GM23338 (cell line): ENCODE measurements at regions not wholly inside any gene's neighbourhood (a gene's known extent, or its start where the extent isn't known, plus 50 kb on each side); places are given as distances from the start of the nearest gene placed in this dataset.

ENCODE experiments used
- ATAC-seq: fragments of 200-7000 bp; cut with Tn5 transposase; 3 replicates; pipeline ENCODE4 v1.9.1; 2020
- DNase-seq: peaks from one replicate; pipeline ENCODE4 v3.0.0-alpha.2; 2015; ENCODE audit warnings: low spot score
- H2AFZ ChIP-seq: fragments of 200-600 bp; sonication (generic); 2 replicates; pipeline ENCODE4 v1.8.0; 2016; ENCODE audit warnings: antibody characterized with exemption, mild to moderate bottlenecking, moderate library complexity
- H3F3A ChIP-seq: fragments of 200-600 bp; sonication (generic); replicated peaks from 2 replicates; pipeline ENCODE4 v1.8.0; 2017; ENCODE audit warnings: antibody characterized with exemption, mixed run types, low read depth
- H3K27ac ChIP-seq: fragments of 200-600 bp; sonication (generic); 2 replicates; pipeline ENCODE4 v1.6.1; 2016; ENCODE audit warnings: low read depth
- H3K27me3 ChIP-seq: fragments of 200-600 bp; sonication (generic); 2 replicates; pipeline ENCODE4 v1.8.0; 2016; ENCODE audit warnings: mild to moderate bottlenecking, mixed run types, moderate library complexity; ENCODE audit not compliant: insufficient read depth
- H3K36me3 ChIP-seq: fragments of 200-600 bp; sonication (generic); 2 replicates; pipeline ENCODE4 v1.8.0; 2016; ENCODE audit warnings: mild to moderate bottlenecking; ENCODE audit not compliant: insufficient read depth
- H3K4me1 ChIP-seq: fragments of 200-600 bp; sonication (generic); 2 replicates; pipeline ENCODE4 v1.8.0; 2016; ENCODE audit warnings: mild to moderate bottlenecking, moderate library complexity; ENCODE audit not compliant: insufficient read depth
- H3K4me2 ChIP-seq: fragments of 200-600 bp; sonication (generic); 2 replicates; pipeline ENCODE4 v1.7.1; 2017; ENCODE audit warnings: mixed run types
- H3K4me3 ChIP-seq: fragments of 200-600 bp; sonication (generic); 2 replicates; pipeline ENCODE4 v1.6.1; 2016; ENCODE audit warnings: mixed run types
- H3K79me2 ChIP-seq: fragments of 200-600 bp; sonication (generic); replicated peaks from 2 replicates; pipeline ENCODE4 v1.8.0; 2017; ENCODE audit warnings: mild to moderate bottlenecking; ENCODE audit not compliant: insufficient read depth
- H3K9me2 ChIP-seq: fragments of 200-600 bp; sonication (generic); 2 replicates; pipeline ENCODE4 v1.8.0; 2017; ENCODE audit not compliant: insufficient read depth
- H4K20me1 ChIP-seq: fragments of 200-600 bp; sonication (generic); replicated peaks from 2 replicates; pipeline ENCODE4 v1.8.0; 2017; ENCODE audit warnings: mild to moderate bottlenecking; ENCODE audit not compliant: insufficient read depth
- H3K27ac Mint-ChIP-seq: 2 replicates; pipeline ENCODE4 v1.8.0; 2020; ENCODE audit warnings: inconsistent platforms, mild to moderate bottlenecking, moderate library complexity, mixed read lengths
- H3K27me3 Mint-ChIP-seq: 3 replicates; pipeline ENCODE4 v1.8.0; 2022; ENCODE audit warnings: low read depth, mild to moderate bottlenecking, moderate library complexity, mixed read lengths, inconsistent platforms; ENCODE audit not compliant: insufficient read depth, poor library complexity
- H3K36me3 Mint-ChIP-seq: 3 replicates; pipeline ENCODE4 v1.8.0; 2021; ENCODE audit warnings: low read depth, mild to moderate bottlenecking, inconsistent platforms, moderate library complexity, mixed read lengths
- H3K4me1 Mint-ChIP-seq: 3 replicates; pipeline ENCODE4 v1.8.0; 2020; ENCODE audit warnings: mild to moderate bottlenecking, inconsistent platforms, mixed read lengths
- H3K4me3 Mint-ChIP-seq: 3 replicates; pipeline ENCODE4 v1.8.0; 2021; ENCODE audit warnings: moderate library complexity, mild to moderate bottlenecking, inconsistent platforms, mixed read lengths
- H3K9me3 Mint-ChIP-seq: 3 replicates; pipeline ENCODE4 v1.8.0; 2020; ENCODE audit warnings: moderate library complexity, mild to moderate bottlenecking, inconsistent platforms, mixed read lengths
- CREB1 ChIP-seq: fragments of 250-450 bp; sonication (Bioruptor Pico); IDR thresholded peaks from 2 replicates; pipeline ENCODE4 v1.5.0; 2020; ENCODE audit warnings: low read depth, mild to moderate bottlenecking, moderate library complexity
- CTCF ChIP-seq, 2 experiments: fragments of 200-600 bp in 1 of 2; sonication (generic) in 1 of 2; conservative IDR thresholded peaks; 2 replicates each; pipeline versions ENCODE4 v1.5.1 to v1.6.1; 2016 to 2017; ENCODE audit warnings: antibody characterized with exemption in 2 of 2, low read depth in 2 of 2, mild to moderate bottlenecking in 2 of 2, moderate library complexity in 1 of 2
- ETS1 ChIP-seq: IDR thresholded peaks from 2 replicates; pipeline ENCODE4 v1.6.1; 2016; ENCODE audit warnings: antibody characterized with exemption
- EZH2 ChIP-seq: fragments of 200-600 bp; sonication (generic); IDR thresholded peaks from one replicate; pipeline ENCODE4 v1.8.0; 2017; ENCODE audit warnings: antibody characterized with exemption, mild to moderate bottlenecking, low read depth; ENCODE audit not compliant: unreplicated experiment
- EZH2phosphoT487 ChIP-seq: fragments of 200-600 bp; sonication (generic); IDR thresholded peaks from one replicate; pipeline ENCODE4 v1.8.1; 2018; ENCODE audit warnings: antibody characterized with exemption; ENCODE audit not compliant: unreplicated experiment
- JUNB ChIP-seq: IDR thresholded peaks from one replicate; pipeline ENCODE4 v1.6.1; 2016; ENCODE audit warnings: antibody characterized with exemption; ENCODE audit not compliant: unreplicated experiment
- NANOG ChIP-seq: IDR thresholded peaks from 2 replicates; pipeline ENCODE4 v1.6.1; 2016; ENCODE audit warnings: antibody characterized with exemption, borderline replicate concordance
- POLR2AphosphoS5 ChIP-seq: IDR thresholded peaks from 2 replicates; pipeline ENCODE4 v1.6.1; 2016; ENCODE audit warnings: antibody characterized with exemption, low read depth
- REST ChIP-seq: IDR thresholded peaks from one replicate; pipeline ENCODE4 v1.6.1; 2018; ENCODE audit warnings: antibody characterized with exemption; ENCODE audit not compliant: unreplicated experiment
- STAT1 ChIP-seq: IDR thresholded peaks from one replicate; pipeline ENCODE4 v1.6.1; 2016; ENCODE audit warnings: antibody characterized with exemption; ENCODE audit not compliant: unreplicated experiment
- ZNF114 ChIP-seq: fragments of 250-450 bp; sonication (Bioruptor Pico); IDR thresholded peaks from 2 replicates; pipeline ENCODE4 v1.5.0; 2020; ENCODE audit warnings: mild to moderate bottlenecking, moderate library complexity
- ZNF331 ChIP-seq: fragments of 250-450 bp; sonication (Bioruptor Pico); IDR thresholded peaks from 2 replicates; pipeline ENCODE4 v1.5.0; 2020; ENCODE audit warnings: low read depth, mild to moderate bottlenecking, moderate library complexity
- TF ChIP-seq, protein P1 (sequence below): fragments of 250-450 bp; sonication (Bioruptor Pico); IDR thresholded peaks from 2 replicates; pipeline ENCODE4 v1.5.0; 2020; ENCODE audit warnings: mild to moderate bottlenecking, moderate library complexity

DNA sequence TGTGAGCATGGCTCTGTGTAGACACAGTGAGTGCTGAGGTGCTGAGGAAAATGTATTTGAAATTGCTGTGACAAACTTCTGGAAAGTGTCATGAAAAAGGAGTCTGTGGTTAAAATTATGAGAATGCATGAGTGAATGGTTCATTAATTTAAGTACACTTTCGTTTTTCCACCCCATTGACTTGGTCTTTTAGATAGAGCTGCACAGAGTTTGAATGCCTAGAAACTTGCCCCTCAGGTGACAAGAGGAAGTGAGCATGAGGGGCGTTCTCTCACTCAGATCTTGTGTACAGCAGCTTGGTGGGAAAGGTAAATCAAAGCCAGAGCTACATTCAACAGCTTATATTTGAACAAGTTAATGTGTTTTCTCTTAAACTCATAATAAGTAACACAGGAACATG lies 296.8 kb downstream of the WDR72 start:
- H3K4me1 ChIP-seq = no peaks in the 10 kb centered on the region
- DNase-seq (no peak), ATAC-seq (no peak)
- Mint-ChIP-seq H3K4me3 (no peak overlapping the region), H3K9me3 (no peaks in the 10 kb centered on the region), H3K27me3 (no peaks in the 10 kb centered on the region), H3K27ac (no peak overlapping the region), H3K36me3 (no peaks in the 10 kb centered on the region), H3K4me1 (peaks cover 7% of the 10 kb centered on the region)
- no peaks in the 10 kb centered on the region; the same call in 1 of the 2 replicates for H3K36me3 ChIP-seq
- H3K27ac ChIP-seq = no peak overlapping the region
- no peak overlapping the region for H2AFZ ChIP-seq
- H3F3A ChIP-seq = no peaks in the 10 kb centered on the region
- no peaks in the 10 kb centered on the region for H3K9me2 ChIP-seq
- no peak for TF ChIP-seq ETS1
- TF ChIP-seq POLR2AphosphoS5 = no peak
- no peak for TF ChIP-seq ZNF331
- TF ChIP-seq, protein P1, sequence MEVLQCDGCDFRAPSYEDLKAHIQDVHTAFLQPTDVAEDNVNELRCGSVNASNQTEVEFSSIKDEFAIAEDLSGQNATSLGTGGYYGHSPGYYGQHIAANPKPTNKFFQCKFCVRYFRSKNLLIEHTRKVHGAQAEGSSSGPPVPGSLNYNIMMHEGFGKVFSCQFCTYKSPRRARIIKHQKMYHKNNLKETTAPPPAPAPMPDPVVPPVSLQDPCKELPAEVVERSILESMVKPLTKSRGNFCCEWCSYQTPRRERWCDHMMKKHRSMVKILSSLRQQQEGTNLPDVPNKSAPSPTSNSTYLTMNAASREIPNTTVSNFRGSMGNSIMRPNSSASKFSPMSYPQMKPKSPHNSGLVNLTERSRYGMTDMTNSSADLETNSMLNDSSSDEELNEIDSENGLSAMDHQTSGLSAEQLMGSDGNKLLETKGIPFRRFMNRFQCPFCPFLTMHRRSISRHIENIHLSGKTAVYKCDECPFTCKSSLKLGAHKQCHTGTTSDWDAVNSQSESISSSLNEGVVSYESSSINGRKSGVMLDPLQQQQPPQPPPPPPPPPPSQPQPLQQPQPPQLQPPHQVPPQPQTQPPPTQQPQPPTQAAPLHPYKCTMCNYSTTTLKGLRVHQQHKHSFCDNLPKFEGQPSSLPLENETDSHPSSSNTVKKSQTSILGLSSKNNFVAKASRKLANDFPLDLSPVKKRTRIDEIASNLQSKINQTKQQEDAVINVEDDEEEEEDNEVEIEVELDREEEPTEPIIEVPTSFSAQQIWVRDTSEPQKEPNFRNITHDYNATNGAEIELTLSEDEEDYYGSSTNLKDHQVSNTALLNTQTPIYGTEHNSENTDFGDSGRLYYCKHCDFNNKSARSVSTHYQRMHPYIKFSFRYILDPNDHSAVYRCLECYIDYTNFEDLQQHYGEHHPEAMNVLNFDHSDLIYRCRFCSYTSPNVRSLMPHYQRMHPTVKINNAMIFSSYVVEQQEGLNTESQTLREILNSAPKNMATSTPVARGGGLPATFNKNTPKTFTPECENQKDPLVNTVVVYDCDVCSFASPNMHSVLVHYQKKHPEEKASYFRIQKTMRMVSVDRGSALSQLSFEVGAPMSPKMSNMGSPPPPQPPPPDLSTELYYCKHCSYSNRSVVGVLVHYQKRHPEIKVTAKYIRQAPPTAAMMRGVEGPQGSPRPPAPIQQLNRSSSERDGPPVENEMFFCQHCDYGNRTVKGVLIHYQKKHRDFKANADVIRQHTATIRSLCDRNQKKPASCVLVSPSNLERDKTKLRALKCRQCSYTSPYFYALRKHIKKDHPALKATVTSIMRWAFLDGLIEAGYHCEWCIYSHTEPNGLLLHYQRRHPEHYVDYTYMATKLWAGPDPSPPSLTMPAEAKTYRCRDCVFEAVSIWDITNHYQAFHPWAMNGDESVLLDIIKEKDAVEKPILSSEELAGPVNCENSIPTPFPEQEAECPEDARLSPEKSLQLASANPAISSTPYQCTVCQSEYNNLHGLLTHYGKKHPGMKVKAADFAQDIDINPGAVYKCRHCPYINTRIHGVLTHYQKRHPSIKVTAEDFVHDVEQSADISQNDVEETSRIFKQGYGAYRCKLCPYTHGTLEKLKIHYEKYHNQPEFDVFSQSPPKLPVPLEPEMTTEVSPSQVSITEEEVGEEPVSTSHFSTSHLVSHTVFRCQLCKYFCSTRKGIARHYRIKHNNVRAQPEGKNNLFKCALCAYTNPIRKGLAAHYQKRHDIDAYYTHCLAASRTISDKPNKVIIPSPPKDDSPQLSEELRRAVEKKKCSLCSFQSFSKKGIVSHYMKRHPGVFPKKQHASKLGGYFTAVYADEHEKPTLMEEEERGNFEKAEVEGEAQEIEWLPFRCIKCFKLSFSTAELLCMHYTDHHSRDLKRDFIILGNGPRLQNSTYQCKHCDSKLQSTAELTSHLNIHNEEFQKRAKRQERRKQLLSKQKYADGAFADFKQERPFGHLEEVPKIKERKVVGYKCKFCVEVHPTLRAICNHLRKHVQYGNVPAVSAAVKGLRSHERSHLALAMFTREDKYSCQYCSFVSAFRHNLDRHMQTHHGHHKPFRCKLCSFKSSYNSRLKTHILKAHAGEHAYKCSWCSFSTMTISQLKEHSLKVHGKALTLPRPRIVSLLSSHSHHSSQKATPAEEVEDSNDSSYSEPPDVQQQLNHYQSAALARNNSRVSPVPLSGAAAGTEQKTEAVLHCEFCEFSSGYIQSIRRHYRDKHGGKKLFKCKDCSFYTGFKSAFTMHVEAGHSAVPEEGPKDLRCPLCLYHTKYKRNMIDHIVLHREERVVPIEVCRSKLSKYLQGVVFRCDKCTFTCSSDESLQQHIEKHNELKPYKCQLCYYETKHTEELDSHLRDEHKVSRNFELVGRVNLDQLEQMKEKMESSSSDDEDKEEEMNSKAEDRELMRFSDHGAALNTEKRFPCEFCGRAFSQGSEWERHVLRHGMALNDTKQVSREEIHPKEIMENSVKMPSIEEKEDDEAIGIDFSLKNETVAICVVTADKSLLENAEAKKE (CRISPR knock-in tag) = no peak
- no peak for TF ChIP-seq STAT1
- TF ChIP-seq JUNB = no peak
- TF ChIP-seq REST = no peak
- TF ChIP-seq CTCF (conservative IDR thresholded peaks at IDR 0.05; ENCODE audit: low read depth in 2 of 2) = no peak
- no peak for TF ChIP-seq EZH2phosphoT487
- no peak for TF ChIP-seq CREB1 (CRISPR knock-in tag)
- no peak for TF ChIP-seq EZH2
- no peak for TF ChIP-seq NANOG
- TF ChIP-seq ZNF114 (CRISPR knock-in tag) = no peak
- no peaks in the 10 kb centered on the region for H3K27me3 ChIP-seq
- H3K4me3 ChIP-seq = no peak overlapping the region
- H3K79me2 ChIP-seq = no peaks in the 10 kb centered on the region
- no peaks in the 10 kb centered on the region for H4K20me1 ChIP-seq
- H3K4me2 ChIP-seq = no peak overlapping the region
